Glutamatergic neuron (in vitro differentiated cells): ENCODE measurements at regions not wholly inside any gene's neighbourhood (a gene's known extent, or its start where the extent isn't known, plus 50 kb on each side); places are given as distances from the start of the nearest gene placed in this dataset.

Source experiments
- DNase-seq: peaks from one replicate; pipeline ENCODE4 v3.0.0; 2022
- H3K27ac Mint-ChIP-seq: one replicate; pipeline ENCODE4 v1.8.0; 2020; ENCODE audit warnings: mild to moderate bottlenecking, mixed read lengths, inconsistent platforms; ENCODE audit not compliant: unreplicated experiment
- H3K27me3 Mint-ChIP-seq: one replicate; pipeline ENCODE4 v1.8.0; 2020; ENCODE audit warnings: mild to moderate bottlenecking, moderate library complexity, mixed read lengths, inconsistent platforms; ENCODE audit not compliant: unreplicated experiment
- H3K36me3 Mint-ChIP-seq: one replicate; pipeline ENCODE4 v1.8.0; 2020; ENCODE audit warnings: mild to moderate bottlenecking, mixed read lengths, inconsistent platforms; ENCODE audit not compliant: unreplicated experiment
- H3K4me1 Mint-ChIP-seq: one replicate; pipeline ENCODE4 v1.8.0; 2020; ENCODE audit warnings: mild to moderate bottlenecking, low read depth, mixed read lengths, inconsistent platforms; ENCODE audit not compliant: unreplicated experiment
- H3K4me3 Mint-ChIP-seq: one replicate; pipeline ENCODE4 v1.8.0; 2020; ENCODE audit warnings: mild to moderate bottlenecking, mixed read lengths, inconsistent platforms; ENCODE audit not compliant: unreplicated experiment
- H3K9me3 Mint-ChIP-seq: one replicate; pipeline ENCODE4 v1.8.0; 2020; ENCODE audit warnings: mild to moderate bottlenecking, moderate library complexity, mixed read lengths, inconsistent platforms; ENCODE audit not compliant: unreplicated experiment
- TF ChIP-seq, protein P1 (sequence below): fragments of 200-600 bp; sonication (generic); IDR thresholded peaks from one replicate; pipeline ENCODE4 v1.5.0; 2021; ENCODE audit not compliant: partially characterized antibody, unreplicated experiment

DNA sequence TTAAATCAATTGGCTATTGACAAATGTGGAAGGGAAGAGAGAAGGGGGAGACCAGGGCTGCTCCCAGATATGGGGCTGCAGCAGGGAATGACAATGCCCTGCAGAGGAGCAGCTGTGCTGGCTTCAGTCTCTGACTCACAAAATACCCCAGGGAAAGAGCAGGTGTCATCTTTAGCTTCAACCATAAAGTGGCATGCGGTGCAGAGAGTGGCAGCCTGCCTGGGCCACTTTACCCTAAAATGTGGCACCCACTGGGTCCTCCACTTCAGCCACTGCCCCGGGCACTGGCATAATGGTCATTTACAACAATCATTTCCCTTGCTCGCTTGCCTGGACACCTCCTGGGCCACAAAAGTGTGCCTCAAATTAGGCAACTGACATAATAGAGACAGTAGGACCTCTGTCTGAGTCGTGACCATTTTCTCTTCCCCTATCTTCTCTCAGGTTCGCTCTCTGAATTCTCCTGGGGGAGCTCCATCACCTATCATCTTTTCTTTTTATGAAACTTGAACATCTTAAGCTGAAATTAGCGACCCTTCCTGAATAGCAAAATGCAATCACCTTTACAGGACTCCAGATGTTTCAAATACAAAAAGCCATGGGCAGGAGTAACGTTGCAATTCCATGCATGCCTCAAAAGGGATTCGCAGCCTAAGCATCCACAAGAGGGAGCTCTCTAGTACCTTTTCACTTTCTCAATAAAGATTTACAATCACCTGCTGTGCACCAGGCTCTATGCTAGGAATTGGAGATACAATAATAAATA lies 179.9 kb upstream of the ATF7IP start:
- Mint-ChIP-seq H3K27me3 (no peaks in the 10 kb centered on the region), H3K4me3 (peak overlapping the region; percentile 9), H3K27ac (peak overlapping the region; percentile 85), H3K9me3 (peaks cover 8% of the 10 kb centered on the region), H3K4me1 (peaks cover 2% of the 10 kb centered on the region), H3K36me3 (no peaks in the 10 kb centered on the region)
- TF ChIP-seq, protein P1, sequence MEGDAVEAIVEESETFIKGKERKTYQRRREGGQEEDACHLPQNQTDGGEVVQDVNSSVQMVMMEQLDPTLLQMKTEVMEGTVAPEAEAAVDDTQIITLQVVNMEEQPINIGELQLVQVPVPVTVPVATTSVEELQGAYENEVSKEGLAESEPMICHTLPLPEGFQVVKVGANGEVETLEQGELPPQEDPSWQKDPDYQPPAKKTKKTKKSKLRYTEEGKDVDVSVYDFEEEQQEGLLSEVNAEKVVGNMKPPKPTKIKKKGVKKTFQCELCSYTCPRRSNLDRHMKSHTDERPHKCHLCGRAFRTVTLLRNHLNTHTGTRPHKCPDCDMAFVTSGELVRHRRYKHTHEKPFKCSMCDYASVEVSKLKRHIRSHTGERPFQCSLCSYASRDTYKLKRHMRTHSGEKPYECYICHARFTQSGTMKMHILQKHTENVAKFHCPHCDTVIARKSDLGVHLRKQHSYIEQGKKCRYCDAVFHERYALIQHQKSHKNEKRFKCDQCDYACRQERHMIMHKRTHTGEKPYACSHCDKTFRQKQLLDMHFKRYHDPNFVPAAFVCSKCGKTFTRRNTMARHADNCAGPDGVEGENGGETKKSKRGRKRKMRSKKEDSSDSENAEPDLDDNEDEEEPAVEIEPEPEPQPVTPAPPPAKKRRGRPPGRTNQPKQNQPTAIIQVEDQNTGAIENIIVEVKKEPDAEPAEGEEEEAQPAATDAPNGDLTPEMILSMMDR: peak; percentile 62
- DNase-seq: peak; percentile 49

DNA sequence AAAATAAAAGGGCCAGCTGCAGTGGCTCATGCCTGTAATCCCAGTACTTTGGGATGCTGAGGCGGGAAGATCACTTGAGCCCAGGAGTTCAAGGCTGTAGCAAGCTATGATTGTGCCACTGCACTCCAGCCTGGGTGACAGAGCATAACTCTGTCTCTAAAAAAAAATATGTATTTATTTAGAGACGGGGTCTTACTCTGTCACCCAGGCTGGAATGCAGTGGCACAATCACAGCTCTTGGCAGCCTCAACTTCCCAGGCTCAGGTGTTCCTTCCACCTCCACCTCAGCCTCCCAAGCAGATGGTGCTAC lies 179.3 kb upstream of the ATF7IP start:
- Mint-ChIP-seq H3K4me1 (peaks cover 2% of the 10 kb centered on the region), H3K27me3 (no peaks in the 10 kb centered on the region), H3K36me3 (no peaks in the 10 kb centered on the region), H3K27ac (no peak overlapping the region), H3K9me3 (peaks cover 4% of the 10 kb centered on the region), H3K4me3 (no peak overlapping the region)
- TF ChIP-seq, protein P1: no peak
- no peak for DNase-seq

DNA sequence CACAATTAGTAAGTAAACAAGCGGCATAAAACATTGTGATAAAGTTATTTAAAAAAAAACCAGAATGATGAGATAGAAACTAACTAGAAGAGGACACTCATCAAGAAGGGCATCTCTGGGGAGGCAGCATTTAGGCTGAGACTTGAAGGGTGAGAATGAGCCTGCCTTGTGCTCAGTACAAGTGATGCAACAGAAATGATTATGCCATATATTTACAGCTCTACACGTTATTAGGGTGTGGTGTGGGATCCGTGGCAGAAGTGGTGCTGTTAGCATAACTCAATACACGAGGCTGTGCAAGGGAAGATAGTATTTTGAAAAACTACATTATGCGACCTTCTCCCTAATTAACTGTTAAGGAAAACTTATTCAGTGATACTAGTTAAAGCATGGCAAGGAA lies 178.5 kb upstream of the ATF7IP start:
- Mint-ChIP-seq H3K36me3 (no peaks in the 10 kb centered on the region), H3K27ac (no peak overlapping the region)

DNA sequence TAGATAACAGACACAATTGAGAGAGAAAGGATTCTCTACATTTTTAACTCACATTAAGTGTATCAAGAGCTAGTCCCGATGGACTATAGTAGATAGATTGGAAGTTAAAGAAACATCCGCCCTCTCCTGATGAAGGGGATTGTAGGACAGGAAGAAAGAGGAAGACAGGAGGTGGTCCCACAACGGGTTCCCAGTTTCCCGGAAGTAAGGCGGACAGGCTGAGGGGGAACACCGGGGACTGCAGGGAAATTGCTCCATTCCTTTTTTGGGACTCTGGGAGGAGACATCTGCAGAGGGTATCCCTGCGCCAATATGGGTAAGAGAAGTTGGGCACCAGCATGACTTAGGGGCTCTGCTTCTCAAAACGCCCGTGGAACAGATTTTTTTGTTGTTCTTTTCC lies 177.5 kb upstream of the ATF7IP start:
- Mint-ChIP-seq H3K27me3 (no peaks in the 10 kb centered on the region), H3K27ac (no peak overlapping the region), H3K4me3 (no peak overlapping the region), H3K4me1 (peaks cover 2% of the 10 kb centered on the region), H3K36me3 (no peaks in the 10 kb centered on the region), H3K9me3 (peaks cover 4% of the 10 kb centered on the region)
- TF ChIP-seq, protein P1: no peak
- no peak for DNase-seq

More for the DNA sequence above, 178.5 kb upstream of the ATF7IP start:
- Mint-ChIP-seq H3K9me3 (peaks cover 4% of the 10 kb centered on the region), H3K4me3 (no peak overlapping the region), H3K4me1 (peaks cover 2% of the 10 kb centered on the region), H3K27me3 (no peaks in the 10 kb centered on the region)
- no peak for DNase-seq
- TF ChIP-seq, protein P1: no peak

DNA sequence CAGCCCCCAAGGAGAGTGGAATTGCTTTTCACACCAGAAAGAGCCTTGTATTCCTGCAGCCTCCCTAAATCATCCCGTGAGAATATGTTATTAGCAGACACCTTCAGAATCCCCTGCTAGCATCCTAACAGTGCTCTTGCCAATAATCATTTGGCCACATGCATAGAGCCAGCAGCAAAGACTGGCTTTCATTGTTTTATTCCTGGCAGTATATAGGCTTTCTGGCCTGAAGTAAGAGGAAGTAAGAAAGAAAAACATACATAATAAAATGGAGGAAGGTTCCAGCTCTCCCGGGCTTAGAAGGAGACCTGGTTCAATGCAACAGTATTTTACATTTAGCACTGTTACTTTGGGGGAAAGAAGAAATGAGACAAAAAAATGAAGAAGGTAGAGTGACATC lies 176.7 kb upstream of the ATF7IP start:
- no peak for DNase-seq
- Mint-ChIP-seq H3K4me1 (peaks cover 2% of the 10 kb centered on the region), H3K27me3 (no peaks in the 10 kb centered on the region), H3K9me3 (peaks cover 4% of the 10 kb centered on the region), H3K27ac (no peak overlapping the region), H3K36me3 (no peaks in the 10 kb centered on the region), H3K4me3 (no peak overlapping the region)
- TF ChIP-seq, protein P1: no peak
